Activated CD4-positive, alpha-beta T cell treated with anti-CD3 and anti-CD28 coated beads for 48 hours (primary cell): ENCODE measurements at regions not wholly inside any gene's neighbourhood (a gene's known extent, or its start where the extent isn't known, plus 50 kb on each side); places are given as distances from the start of the nearest gene placed in this dataset.
"Not testable (repeated sequence)": the region's sequence is repeated elsewhere in the genome, so short reads cannot be mapped to it uniquely, and the experiment has no call there.

Experiments used
- DNase-seq: peaks from one replicate; pipeline ENCODE4 v3.0.0-alpha.2; 2020

DNA sequence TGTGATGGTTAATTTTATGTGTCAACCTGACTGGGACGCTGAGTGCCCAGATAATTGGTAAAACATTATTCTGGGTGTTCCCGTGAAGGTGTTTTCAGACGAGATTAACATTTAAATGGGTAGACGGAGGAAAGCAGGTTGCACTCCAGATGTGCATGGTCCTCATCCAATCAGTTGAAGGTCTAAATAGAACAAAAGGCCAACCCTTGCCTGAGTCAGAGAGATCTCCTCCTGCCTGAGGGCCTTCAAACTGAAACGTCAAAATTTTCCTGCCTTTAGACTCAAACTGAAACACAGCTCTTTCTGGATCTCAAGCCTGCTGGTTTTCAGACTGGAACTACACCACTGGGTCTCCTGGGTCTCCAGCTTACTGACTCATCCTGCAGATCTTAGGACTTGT, 73.5 kb downstream of the NPIPA8 start:
- not testable (repeated sequence) for DNase-seq

DNA sequence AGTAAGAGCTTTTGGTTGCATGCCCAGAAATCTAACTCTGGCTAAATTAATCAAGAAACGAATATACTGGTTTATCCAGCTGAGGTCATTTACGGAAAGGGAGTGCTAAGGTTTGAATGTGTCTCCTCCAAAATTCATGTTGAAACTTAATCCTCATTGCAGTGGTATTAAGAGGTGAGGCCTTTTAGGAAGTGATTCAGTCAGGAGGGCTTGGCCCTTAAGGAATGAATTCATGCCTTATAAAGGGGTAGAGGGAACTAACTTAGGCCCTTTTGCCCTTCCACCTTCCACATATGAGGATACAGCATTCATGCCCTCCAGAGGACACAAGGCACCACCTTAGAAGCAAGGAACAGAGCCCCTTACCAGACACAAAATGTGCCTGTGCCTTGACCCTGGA, 74.7 kb downstream of the NPIPA8 start:
- DNase-seq: not testable (repeated sequence)

GRCh38 chr16:18259496-18260176, 76.9 kb downstream of the NPIPA8 start:
- DNase-seq: not testable (repeated sequence)

DNA sequence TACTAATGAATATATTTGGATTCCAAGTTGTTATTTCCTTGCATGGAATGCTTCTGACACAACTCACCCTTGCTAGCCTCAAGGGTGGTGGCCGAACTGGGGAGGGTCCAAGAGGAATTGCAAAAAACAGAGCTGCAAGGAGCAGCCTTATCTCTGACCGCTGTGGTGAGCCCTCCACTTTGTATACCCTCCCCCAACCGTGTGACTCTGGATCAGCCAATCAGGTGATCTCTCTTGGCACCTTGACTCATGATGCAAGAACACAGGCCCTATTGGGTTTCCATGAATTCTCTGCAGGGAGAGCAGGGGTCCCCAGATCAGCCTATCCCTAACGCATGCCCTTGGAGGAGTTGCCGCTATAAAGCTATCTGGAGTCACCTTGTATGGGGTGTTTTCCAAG, 83.6 kb downstream of the NPIPA8 start:
- DNase-seq: not testable (repeated sequence)

DNA sequence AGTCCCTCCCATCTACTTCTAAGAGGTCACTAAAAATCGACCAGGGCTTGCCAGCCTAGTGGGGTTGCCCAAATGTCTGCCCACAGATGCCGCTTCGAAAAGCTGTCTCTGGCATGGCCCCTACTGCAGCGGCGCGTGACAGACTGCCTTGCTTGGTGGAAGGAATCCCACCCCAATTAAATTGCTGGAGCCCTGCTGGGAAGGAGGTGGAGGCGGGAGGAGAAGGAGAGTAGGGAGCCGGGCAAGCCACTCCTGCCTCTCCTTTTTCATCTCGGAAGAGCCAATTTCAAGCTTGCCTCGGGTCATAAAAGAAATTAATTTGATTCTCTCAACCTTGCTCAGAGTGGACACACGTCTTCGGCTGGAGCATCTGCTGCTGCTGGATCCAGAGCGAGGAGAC, 106.0 kb downstream of the NPIPA8 start:
- not testable (repeated sequence) for DNase-seq

DNA sequence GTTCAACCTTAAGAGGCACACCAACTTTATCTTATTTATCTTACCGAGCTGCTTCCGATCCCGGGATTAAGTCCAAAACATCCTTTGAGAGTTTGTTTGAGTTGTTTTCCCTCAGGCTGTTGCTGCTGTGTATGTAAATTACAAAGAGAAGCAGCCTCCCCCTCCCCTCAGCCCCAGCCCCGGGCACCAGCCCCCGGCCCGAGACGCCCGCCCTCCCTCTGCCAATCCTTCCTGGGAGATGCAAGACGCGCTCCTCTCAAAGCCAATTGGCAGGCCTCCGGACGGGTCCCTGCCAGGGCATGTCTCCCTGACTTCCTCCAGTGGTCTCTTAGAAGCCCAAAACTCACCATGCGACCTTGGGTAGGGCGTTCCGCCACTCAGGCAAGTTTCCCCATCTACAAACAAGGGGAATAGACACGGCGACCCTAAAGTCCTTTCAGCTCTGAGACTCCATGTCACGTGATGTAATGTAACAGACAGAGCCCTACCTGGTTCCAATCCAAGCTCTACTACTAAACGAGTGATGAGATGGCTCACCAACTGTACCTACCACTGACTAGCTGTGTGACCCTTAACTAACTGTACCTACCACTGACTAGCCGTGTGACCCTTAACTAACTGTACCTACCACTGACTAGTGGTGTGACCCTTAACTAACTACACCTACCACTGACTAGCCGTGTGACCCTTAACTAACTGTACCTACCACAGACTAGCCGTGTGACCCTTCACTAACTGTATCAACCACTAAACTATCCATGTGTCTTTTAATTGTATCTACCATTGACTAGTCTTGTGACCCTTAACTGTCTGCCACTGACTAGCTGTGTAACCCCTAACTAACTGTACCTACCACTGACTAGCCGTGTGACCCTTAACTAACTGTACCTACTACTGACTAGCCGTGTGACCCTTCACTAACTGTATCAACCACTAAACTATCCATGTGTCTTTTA, 114.2 kb downstream of the NPIPA8 start:
- not testable (repeated sequence) for DNase-seq

DNA sequence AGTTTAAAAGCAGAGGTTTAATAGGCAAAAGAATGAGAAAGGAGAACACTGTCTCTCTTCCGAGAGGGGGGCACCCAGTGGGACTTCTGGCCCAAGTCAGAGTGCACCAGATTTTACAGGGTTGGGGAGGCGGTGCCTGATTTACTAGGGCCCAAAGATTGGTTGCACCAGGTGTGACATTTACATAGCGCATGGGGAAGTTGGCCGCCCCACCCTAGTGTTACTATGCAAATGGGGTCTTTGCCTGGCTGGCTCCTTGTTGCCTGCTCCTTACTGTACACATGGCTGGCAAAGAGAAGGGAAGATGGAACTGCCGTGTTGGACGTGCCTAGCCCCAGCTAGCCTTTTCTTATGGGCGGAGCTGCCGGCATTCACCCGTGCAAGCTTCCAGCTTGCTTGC, 118.8 kb downstream of the NPIPA8 start:
- not testable (repeated sequence) for DNase-seq

GRCh38 chr16:18216814-18217213, 119.7 kb downstream of the NPIPA8 start:
- not testable (repeated sequence) for DNase-seq

DNA sequence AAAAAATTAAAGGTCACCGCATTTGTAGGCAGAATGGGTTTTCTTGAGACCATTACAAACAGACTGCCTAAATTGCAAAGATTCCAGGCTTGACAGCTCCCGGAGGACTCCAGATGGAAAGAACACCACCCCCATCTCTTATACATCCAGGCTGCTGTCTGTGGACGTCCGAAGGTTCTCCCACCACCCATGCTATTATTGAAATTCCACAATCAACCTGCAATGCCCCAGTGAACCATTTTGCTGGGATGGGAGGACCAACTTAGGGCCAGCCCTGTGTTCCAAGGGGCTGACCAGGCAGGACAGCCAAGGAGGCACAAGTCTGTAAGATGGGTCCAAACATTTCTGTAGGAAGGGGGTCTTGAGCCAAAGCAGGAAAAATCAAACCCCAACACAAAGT, 122.7 kb downstream of the NPIPA8 start:
- DNase-seq: not testable (repeated sequence)

DNA sequence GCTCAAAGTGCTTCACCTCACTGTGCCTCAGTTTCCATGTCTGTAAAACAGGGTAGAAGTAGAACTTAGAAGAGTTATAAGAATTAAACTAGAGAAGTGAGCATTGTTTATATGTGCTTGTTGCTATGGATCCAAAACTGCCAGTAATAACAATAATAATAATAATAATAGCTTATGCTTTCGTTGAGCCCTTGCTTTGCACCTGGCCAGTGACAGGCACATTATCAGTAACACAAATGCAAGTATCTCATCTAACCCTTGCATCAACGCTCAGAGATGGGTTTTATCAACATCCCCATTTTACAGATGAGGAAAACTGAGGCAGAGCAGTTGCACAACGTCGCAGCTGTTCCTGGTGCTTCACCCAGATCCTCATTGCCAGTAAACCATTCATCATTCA, 125.0 kb downstream of the NPIPA8 start:
- not testable (repeated sequence) for DNase-seq

DNA sequence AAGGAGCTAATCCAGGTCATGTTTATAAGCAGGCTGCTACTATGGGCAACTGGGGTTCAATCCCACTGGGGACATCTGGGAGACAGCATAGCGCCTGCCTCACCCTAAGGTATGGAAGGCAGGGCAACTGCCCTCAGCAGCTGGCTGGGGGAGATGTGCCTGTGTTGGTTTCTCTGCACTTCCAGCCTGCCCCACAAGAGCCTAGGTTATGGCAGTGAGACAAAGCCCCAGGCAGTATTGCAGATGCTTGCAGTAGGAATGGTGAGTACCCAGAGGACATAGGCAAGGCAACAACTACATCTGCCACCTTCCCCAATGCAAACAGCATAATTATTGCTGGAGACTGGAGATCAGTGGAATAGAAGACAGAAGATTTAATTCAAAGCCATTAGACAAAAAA, 131.8 kb downstream of the NPIPA8 start:
- DNase-seq: not testable (repeated sequence)

DNA sequence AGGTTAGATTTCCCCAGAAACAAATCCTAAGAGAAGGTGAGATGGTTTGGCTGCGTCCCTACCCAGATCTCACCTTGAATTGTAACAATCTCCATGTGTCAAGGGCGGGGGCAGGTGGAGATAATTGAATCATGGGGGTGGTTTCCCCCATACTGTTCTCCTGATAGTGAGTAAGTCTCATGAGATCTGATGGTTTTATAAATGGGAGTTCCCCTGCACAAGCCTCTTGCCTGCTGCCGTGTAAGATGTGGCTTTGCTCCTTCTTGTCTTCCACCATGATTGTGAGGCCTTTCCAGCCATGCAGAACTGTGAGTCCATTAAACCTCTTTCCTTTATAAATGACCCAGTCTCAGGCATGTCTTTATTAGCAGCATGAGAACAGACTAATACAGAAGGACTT, 132.2 kb downstream of the NPIPA8 start:
- DNase-seq: not testable (repeated sequence)

DNA sequence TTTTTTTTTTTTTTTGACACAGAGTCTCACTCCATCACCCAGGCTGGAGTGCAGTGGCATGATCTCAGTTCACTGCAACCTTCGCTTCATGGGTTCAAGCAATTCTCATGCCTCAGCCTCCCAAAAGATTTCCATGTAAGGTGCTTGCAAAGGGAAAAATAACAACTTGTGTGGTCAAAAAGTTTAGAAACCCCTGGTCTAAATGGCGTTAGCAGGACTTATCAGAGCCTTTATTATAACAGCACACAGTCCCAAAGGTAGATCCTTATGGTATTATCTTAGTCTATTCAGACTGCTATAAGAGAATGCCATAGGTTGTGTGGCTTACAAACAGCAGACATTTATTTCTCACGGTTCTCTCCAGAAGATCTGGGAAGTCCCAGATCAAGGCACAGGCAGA, 135.0 kb downstream of the NPIPA8 start:
- not testable (repeated sequence) for DNase-seq

DNA sequence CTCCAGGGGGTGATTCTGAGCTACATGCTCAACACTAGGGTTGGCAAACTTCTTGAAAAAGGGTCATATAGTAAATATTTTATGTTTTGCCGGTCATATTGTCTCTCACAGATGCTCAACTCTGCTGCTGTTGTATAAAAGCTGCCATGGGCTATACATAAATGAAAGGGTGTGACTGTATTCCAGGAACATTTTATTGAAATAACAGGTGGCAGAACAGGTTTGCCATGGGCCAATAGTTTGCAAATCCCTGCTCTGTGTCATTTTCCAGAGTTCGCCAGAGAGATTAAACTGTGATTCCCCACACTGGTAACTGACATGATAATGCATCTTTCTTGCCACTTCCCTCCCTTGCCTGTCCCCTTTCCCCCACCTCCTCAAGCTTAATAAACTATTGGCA, 144.1 kb downstream of the NPIPA8 start:
- not testable (repeated sequence) for DNase-seq

DNA sequence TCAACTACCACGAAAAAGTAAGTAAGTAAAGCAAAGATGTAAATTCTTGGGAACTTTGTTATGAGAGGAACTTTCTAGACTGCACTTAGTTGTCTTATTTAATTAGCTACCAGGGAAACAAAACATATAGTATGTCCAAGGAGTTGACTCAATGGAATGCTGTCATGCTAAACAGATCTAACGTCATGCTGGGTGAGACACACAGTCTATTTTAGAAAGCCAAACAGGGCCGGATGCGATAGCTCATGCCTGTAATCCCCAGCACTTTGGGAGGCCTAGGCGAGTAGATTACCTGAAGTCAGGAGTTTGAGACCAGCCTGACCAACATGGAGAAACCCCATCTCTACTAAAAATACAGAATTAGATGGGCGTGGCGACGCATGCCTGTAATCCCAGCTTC, 146.4 kb downstream of the NPIPA8 start:
- DNase-seq: not testable (repeated sequence)

DNA sequence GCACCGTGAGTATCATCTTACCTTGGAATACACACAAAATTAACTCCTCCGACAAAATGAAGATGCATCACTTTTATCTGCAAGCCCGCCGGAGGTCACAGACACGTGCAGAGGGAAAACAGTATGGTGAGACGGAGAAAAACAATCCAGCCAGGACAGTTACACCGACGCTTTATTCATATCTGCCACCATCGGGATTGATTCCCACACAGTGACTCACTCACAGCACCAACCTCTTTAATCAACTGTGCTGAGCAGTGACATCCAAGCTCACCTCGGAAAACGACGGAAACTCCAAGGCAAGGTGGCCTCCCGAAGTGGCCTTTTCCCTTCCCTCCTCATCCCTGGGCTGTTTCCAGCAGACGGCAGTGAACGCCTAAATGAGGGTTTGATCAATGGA, 151.8 kb downstream of the NPIPA8 start:
- not testable (repeated sequence) for DNase-seq

DNA sequence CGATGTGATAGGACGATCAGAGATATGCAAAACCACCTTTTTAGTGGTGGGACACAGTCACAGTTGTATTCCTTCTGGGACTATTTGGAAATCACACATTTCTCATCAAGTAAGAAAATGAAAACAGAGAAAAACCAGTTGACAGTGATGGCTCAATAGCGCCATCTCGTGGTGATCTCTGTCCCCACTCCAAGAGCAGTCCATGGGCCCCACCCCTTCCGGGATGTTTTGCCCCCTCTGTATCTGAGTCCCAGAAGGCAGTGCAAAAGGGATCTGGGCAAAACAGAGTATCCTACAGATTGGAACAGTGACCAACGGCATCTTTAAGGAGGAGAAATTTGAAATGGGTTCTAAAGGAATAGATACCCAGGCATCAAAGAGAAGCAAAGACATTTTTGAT, 155.5 kb downstream of the NPIPA8 start:
- DNase-seq: not testable (repeated sequence)

DNA sequence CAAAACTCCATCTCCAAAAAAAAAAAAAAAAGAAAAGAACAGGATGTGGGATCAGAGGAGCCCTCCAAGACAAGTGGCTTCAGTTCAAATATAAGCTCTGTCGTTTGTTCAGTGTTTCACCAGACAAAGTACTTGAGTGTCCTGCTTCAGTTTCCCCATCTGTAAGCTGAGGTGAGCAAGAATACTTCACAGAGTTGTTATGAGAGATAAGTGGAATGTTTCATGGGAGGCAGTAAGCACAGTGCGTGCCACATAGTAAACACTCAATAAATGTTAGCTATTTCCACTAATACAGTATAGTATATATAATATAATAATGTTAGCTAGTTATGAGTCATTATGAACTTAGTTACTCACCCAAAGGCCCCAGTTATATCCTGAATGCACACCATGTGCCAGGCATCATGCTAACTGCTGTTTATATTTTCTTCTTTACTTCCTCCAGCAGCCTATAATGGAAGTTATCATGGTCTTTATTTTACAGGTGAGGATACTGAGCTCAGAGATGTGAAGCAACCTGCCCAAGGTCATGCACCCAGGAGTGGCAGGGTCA, 162.5 kb downstream of the NPIPA8 start:
- not testable (repeated sequence) for DNase-seq

GRCh38 chr16:18162293-18162692, 174.2 kb downstream of the NPIPA8 start:
- not testable (repeated sequence) for DNase-seq

DNA sequence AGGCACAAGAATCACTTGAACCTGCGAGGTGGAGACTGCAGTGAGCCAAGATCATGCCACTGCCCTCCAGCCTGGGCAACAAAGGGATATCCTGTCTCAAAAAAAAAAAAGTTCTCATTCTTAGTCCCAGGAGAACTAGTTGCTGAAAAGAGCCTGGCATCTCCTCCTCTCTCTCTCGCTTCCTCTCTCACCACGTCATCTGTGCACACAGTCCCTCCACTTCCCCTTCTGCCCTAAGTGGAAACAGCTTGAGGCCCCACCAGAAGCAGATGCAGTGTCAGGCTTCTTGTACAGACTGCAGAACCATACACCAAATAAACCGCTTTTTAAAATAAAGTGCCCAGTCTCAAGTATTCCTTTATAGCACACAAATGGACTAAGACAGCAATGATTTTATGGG, 175.3 kb downstream of the NPIPA8 start:
- not testable (repeated sequence) for DNase-seq

DNA sequence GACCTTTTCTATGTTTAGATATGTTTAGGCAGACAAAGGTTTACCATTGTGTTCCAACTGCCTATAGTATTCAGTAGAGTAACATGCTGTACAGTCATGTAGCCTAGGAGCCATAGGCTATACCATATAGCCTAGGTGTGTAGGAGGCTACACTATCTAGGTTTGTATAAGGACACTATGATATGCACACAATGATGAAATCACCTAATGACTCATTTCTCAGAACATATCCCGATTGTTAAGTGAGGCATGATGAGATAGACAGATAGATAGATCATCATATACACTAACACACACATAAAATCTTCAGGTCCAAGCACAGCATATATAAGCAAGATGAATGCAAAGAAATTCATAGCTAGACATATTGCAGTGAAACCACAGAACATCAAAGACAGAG, 177.4 kb downstream of the NPIPA8 start:
- not testable (repeated sequence) for DNase-seq

GRCh38 chr16:18157854-18158253, 178.7 kb downstream of the NPIPA8 start:
- not testable (repeated sequence) for DNase-seq

DNA sequence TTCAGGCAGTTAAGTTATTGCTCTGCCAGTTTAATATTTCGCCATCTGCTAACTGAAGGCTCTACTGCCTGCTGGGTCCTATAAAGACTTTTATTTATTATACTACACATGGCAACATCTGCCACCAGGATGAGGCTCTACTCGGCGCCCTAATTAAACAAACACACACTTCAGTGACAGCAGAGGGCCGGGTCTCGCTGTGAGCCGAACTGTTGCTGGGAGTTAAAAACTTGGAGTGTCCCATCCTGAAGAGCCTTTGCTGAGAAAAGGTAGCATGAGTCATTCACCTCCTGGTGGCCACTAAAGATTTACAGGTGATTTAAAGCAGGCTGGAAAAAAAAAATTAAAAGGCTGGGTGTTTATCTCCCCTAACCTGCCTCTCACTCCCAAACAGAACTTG, 183.7 kb downstream of the NPIPA8 start:
- not testable (repeated sequence) for DNase-seq

- DNase-seq: not testable (repeated sequence)
These were observed 188.4 kb downstream of the NPIPA8 start for GRCh38 chr16:18148132-18148531.
